Left ventricle myocardium inferior (tissue), 1 donor: ENCODE measurements at regions not wholly inside any gene's neighbourhood (a gene's known extent, or its start where the extent isn't known, plus 50 kb on each side); places are given as distances from the start of the nearest gene placed in this dataset.

Experiments used
- DNase-seq: peaks from one replicate; pipeline ENCODE4 v3.0.0-alpha.2; 2020
- H3K27ac ChIP-seq: fragments of 200-600 bp; replicated peaks from 2 replicates; pipeline ENCODE4 v1.8.0; 2021
- H3K27me3 ChIP-seq: fragments of 200-600 bp; 2 replicates; pipeline ENCODE4 v1.8.0; 2021; ENCODE audit warnings: low read depth
- H3K36me3 ChIP-seq: fragments of 200-600 bp; 2 replicates; pipeline ENCODE4 v1.8.0; 2021
- H3K4me1 ChIP-seq: fragments of 200-600 bp; 2 replicates; pipeline ENCODE4 v1.8.0; 2021
- H3K4me3 ChIP-seq: fragments of 200-600 bp; 2 replicates; pipeline ENCODE4 v1.8.0; 2021; ENCODE audit warnings: mild to moderate bottlenecking, moderate library complexity
- H3K9me3 ChIP-seq: fragments of 200-600 bp; replicated peaks from 2 replicates; pipeline ENCODE4 v1.8.0; 2021
- CTCF ChIP-seq: fragments of 200-600 bp; IDR thresholded peaks from 2 replicates; pipeline ENCODE4 v1.8.0; 2021; ENCODE audit warnings: antibody characterized with exemption, mild to moderate bottlenecking, borderline replicate concordance
- intact Hi-C: fragments of 100-400 bp; cut with micrococcal nuclease; formaldehyde crosslinking; loops from one replicate; pipeline ENCODE4 v1.11.0; 2022
- donor health status: DM: no; HTN: yes; CAD: no; lungs with severe emphysema.

GRCh38 chr4:125365731-125366130, 51.0 kb downstream of the FAT4 start:
- no peak overlapping the region for H3K4me3 ChIP-seq
- no peaks in the 10 kb centered on the region for H3K36me3 ChIP-seq
- no peaks in the 10 kb centered on the region for H3K9me3 ChIP-seq
- H3K27ac ChIP-seq, result no peak overlapping the region
- peaks cover 18% of the 10 kb centered on the region for H3K4me1 ChIP-seq
- no peak for TF ChIP-seq CTCF
- intact Hi-C loops, result no loop called here
- DNase-seq, result no peak
- no peaks in the 10 kb centered on the region for H3K27me3 ChIP-seq

- Histone ChIP-seq H3K36me3 (no peaks in the 10 kb centered on the region), H3K4me1 (peaks cover 18% of the 10 kb centered on the region), H3K9me3 (no peaks in the 10 kb centered on the region), H3K27me3 (no peaks in the 10 kb centered on the region), H3K27ac (peak overlapping the region; percentile 36), H3K4me3 (peak overlapping the region; percentile 57)
- intact Hi-C loops, result no loop called here
- TF ChIP-seq CTCF, result no peak
- no peak for DNase-seq
These were observed 53.4 kb downstream of the FAT4 start for GRCh38 chr4:125368146-125368545.

GRCh38 chr4:125368671-125369081, 53.9 kb downstream of the FAT4 start:
- Histone ChIP-seq H3K27me3 (no peaks in the 10 kb centered on the region), H3K4me1 (peaks cover 18% of the 10 kb centered on the region), H3K27ac (peak overlapping the region; percentile 36), H3K36me3 (no peaks in the 10 kb centered on the region), H3K9me3 (no peaks in the 10 kb centered on the region), H3K4me3 (peak overlapping the region; percentile 57)
- no peak for DNase-seq
- intact Hi-C loops, result no loop called here
- TF ChIP-seq CTCF, result no peak

GRCh38 chr4:125369098-125369497, 54.3 kb downstream of the FAT4 start:
- Histone ChIP-seq H3K4me3 (peak overlapping the region; percentile 57), H3K36me3 (no peaks in the 10 kb centered on the region), H3K27ac (peak overlapping the region; percentile 36), H3K4me1 (peaks cover 18% of the 10 kb centered on the region), H3K27me3 (no peaks in the 10 kb centered on the region), H3K9me3 (no peaks in the 10 kb centered on the region)
- intact Hi-C loops, result no loop called here
- no peak for DNase-seq
- TF ChIP-seq CTCF, result no peak

GRCh38 chr4:125370478-125370877, 55.7 kb downstream of the FAT4 start:
- H3K27ac ChIP-seq, result no peak overlapping the region
- DNase-seq, result no peak
- peaks cover 18% of the 10 kb centered on the region for H3K4me1 ChIP-seq
- no peaks in the 10 kb centered on the region for H3K9me3 ChIP-seq
- no peak for TF ChIP-seq CTCF
- intact Hi-C loops, result no loop called here
- H3K4me3 ChIP-seq, result no peak overlapping the region
- H3K36me3 ChIP-seq, result no peaks in the 10 kb centered on the region
- H3K27me3 ChIP-seq, result no peaks in the 10 kb centered on the region

GRCh38 chr4:125382995-125383394, 68.2 kb downstream of the FAT4 start:
- Histone ChIP-seq H3K9me3 (peaks cover 6% of the 10 kb centered on the region), H3K27ac (peak overlapping the region; percentile 59), H3K27me3 (no peaks in the 10 kb centered on the region), H3K4me3 (no peak overlapping the region), H3K36me3 (no peaks in the 10 kb centered on the region), H3K4me1 (peaks cover 22% of the 10 kb centered on the region)
- intact Hi-C loops, result no loop called here
- DNase-seq, result no peak
- TF ChIP-seq CTCF, result no peak
